H1 (cell line): ENCODE measurements at regions not wholly inside any gene's neighbourhood (a gene's known extent, or its start where the extent isn't known, plus 50 kb on each side); places are given as distances from the start of the nearest gene placed in this dataset.

Experiments
- KDM1A ChIP-seq: fragments of 200-600, 300-600 bp; sonication (generic); IDR thresholded peaks from 2 replicates; pipeline ENCODE4 v1.7.1; 2016; ENCODE audit warnings: mild to moderate bottlenecking, low read length, borderline replicate concordance
- PHF8 ChIP-seq: fragments of 200-600 bp; sonication (generic); conservative IDR thresholded peaks from 2 replicates; pipeline ENCODE4 v1.7.1; 2012; ENCODE audit warnings: low read depth, mild to moderate bottlenecking, inconsistent platforms, low read length, moderate library complexity
- POU5F1 ChIP-seq: IDR thresholded peaks from 2 replicates; pipeline ENCODE4 v1.6.1; 2011; ENCODE audit warnings: low read depth, mild to moderate bottlenecking, low read length, moderate library complexity

GRCh38 chr5:73337586-73338255 is 110.9 kb downstream of the FOXD1 start (continued):
- TF ChIP-seq PHF8 (no peak), POU5F1 (no peak), KDM1A (no peak)
- TF ChIP-seq, all 59 proteins: peak for 0
